ENCODE measurements at regions not wholly inside any gene's neighbourhood (a gene's known extent, or its start where the extent isn't known, plus 50 kb on each side); places are given as distances from the start of the nearest gene placed in this dataset.

GRCh38 chr5:17799521-17799920 lies 165.3 kb downstream of the TAF11L14 start:
- TF ChIP-seq CTCF (IDR thresholded peaks at IDR 0.05) (no peak), EP300 (IDR thresholded peaks at IDR 0.05) (no peak), POLR2A (IDR thresholded peaks at IDR 0.05) (no peak), POLR2AphosphoS5 (IDR thresholded peaks at IDR 0.05) (no peak)
